EH (cell line): ENCODE measurements at regions not wholly inside any gene's neighbourhood (a gene's known extent, or its start where the extent isn't known, plus 50 kb on each side); places are given as distances from the start of the nearest gene placed in this dataset.

Experiments used
- DNase-seq: peaks from one replicate; pipeline ENCODE4 v3.0.0-alpha.2; 2015; ENCODE audit warnings: low read depth

DNA sequence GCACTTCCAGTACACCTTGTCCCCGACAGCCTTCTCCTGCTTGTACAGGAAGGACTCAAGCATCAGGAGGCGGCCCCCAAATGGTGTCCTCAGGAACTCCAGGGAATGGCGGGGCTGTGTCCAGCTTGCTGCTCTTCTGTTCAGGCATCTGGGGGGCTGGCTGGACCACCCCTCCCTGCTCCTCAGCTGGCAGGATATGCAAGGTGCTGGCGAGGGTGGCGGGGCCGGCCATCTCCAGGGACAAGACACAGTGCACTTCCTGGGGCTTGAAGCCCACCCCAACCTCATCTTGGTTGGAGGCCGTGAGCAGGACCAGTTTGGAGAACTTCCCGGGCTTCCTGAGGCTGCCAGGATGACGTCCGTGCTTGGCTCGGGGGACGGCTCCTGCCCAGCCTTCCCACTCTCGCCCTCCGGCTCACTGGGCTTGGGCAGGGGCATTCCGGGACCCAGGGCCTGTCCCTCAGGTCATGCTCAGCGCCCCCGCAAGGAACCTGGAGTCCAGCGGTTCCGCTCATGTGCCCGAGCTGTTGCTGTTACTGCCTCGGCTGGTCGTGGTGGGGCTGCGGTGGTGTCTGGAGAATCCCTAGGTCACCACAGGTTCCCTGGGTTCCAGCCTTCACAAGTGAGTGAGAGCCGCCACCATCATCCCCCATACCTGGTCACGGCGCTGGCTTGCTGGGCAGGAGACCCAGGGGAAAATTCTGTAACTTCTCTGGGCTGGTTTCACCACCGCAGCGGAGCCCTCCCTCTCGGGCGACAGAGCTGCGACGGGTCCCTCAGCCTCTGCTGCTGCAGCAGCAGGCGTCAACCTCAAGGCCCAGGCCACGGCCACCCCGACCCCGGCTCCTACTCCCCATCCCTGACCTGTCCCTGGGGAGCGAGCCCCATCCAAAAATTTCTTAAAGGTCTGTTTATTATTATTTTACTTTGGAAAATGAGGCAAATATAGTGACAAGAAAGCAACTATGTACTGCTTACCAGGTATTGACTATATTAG, 82.8 kb upstream of the FXR1 start:
- no peak for DNase-seq

DNA sequence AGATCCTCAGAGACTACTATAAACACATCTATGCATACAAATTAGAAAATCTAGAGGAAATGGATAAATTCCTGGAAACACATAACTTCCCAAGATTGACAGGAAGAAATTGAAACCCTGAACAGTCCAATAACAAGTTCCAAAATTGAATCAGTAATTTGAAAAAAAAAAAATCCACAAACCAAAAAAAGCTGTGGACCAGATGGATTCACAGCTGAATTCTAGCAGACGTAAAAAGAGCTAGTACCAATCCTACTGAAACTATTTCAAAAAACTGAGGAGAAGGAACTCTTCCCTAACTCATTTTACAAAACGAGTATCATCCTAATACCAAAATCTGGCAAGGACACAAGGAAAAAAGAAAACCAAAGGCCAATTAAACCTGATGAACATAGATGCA, 77.0 kb upstream of the FXR1 start:
- no peak for DNase-seq

DNA sequence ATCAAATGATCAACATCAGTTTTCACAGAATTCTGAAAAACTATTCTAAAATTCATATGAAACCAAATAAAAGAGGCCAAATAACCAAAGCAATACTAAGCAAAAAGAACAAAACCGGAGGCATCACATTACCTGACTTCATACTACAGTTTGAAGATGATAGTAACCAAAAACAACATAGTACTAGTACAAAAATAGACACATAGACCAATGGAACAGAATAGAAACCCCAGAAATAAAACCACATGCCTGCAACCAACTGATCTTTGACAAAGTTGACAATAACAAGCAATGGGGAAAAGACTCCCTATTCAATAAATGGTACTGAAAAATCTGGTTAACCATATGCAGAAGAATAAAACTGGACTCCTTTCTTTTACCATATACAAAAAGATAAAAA, 75.7 kb upstream of the FXR1 start:
- no peak for DNase-seq

DNA sequence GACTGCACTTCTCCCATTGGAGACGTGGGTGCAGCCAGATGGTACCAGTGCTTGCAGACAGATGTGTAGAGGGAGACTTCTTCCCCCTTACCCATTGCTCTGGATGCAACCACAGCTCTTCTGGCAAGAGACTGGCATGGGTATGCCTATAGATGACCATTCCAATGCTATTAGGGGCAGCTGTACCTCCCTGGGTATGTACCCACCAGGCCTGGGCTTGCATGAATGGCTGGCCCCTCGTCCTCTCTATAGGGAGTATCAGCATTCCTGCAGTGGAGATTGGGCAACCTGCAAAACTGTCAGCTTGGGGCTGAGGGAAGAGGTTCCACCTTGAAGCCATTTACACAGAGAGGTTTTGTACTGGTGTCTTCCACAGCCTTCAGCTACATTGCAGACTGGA, 57.6 kb upstream of the FXR1 start:
- no peak for DNase-seq

DNA sequence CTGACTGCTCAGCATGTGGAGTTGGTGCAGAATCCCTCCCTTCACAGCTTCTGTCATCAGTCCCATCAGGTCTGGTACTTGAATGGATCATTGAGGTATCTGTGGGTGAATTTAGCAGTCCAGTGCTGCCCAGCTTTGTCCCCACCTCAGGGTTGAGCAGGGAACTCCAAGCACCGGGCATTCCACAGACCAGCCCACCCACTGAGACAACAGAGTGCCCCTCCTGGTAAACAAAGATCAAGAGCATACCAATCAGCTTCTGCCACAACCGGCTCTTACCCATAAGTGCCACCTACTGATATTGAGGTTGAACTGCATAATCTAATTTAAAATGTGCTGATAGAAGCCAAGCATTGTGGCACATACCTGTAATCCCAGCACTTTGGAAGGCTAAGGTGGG, 57.1 kb upstream of the FXR1 start:
- no peak for DNase-seq

DNA sequence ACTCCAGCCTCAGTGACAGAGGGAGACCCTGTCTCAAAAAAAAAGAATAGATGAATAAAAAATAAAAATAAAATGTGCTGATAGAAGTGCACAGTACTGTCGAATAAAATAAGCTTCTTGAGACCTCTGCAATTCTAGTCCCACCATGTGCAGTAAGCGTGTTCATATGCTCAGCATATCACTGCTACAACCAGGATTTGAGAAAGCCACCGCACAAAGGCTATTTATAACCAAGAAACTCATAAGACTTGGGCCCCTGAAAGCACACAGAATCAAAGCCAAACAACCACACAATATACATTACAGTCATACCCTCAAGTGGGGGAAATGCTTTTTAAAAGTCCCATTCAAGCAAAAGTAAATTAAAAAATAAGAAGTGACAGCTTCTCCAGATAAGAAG, 56.5 kb upstream of the FXR1 start:
- no peak for DNase-seq

DNA sequence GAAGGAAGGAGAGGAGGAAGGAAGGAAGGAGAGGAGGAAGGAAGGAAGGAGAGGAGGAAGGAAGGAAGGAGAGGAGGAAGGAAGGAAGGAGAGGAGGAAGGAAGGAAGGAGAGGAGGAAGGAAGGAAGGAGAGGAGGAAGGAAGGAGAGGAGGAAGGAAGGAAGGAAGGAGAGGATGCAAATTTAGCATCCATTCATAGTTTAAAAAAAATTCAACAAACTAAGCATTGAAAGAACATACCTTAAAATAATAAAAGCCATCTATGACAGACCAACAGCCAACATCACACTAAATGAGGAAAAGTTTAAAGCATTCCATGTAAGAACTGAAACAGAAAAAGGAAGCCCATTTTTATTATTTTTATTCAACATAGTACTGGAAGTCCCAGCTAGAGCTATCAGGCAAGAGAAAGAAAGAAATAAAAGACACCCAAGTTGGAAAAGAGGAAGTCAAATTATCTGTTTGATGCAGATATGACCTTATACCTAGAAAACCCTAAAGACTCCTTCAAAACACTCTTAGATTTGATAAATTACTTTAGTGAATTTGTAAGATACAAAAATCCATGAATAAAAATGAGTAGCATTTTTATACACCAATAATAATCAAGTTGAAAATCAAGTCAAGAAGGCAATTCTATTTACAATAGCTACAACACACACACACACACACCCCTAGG, 52.2 kb upstream of the FXR1 start:
- no peak for DNase-seq
